HEK293T (cell line): ENCODE measurements at regions not wholly inside any gene's neighbourhood (a gene's known extent, or its start where the extent isn't known, plus 50 kb on each side); places are given as distances from the start of the nearest gene placed in this dataset.

ENCODE experiments used
- CTCF ChIA-PET: fragments of 350-600 bp; formaldehyde crosslinking; extraction: SDS; loops from one replicate; lab custom pipeline; 2021; ENCODE audit warnings: antibody characterized with exemption, inconsistent platforms; lab: Yijun Ruan, JAX
- POLR2A ChIA-PET: fragments of 350-600 bp; formaldehyde crosslinking; extraction: SDS; loops from one replicate; lab custom pipeline; 2020; ENCODE audit warnings: antibody characterized with exemption, inconsistent platforms; lab: Yijun Ruan, JAX
- DNase-seq: peaks from one replicate; pipeline ENCODE4 v3.0.0; 2012; ENCODE audit warnings: mixed read lengths; ENCODE audit errors: extremely low spot score
- ARNT ChIP-seq: fragments of 450-650 bp; IDR thresholded peaks from 2 replicates; pipeline ENCODE4 v1.6.1; 2017; ENCODE audit warnings: mild to moderate bottlenecking
- BHLHE40 ChIP-seq: fragments of 450-650 bp; IDR thresholded peaks from 2 replicates; pipeline ENCODE4 v1.6.1; 2016; ENCODE audit warnings: mild to moderate bottlenecking, moderate library complexity, borderline replicate concordance
- CTBP1 ChIP-seq: fragments of 450-650 bp; IDR thresholded peaks from 2 replicates; pipeline ENCODE4 v1.6.1; 2016; ENCODE audit warnings: borderline replicate concordance
- ELF4 ChIP-seq: fragments of 450-650 bp; IDR thresholded peaks from 2 replicates; pipeline ENCODE4 v1.6.1; 2017; ENCODE audit warnings: antibody characterized with exemption
- FOXA1 ChIP-seq: fragments of 450-650 bp; IDR thresholded peaks from 2 replicates; pipeline ENCODE4 v1.6.1; 2016; ENCODE audit warnings: mild to moderate bottlenecking
- FOXK2 ChIP-seq: fragments of 450-650 bp; IDR thresholded peaks from 2 replicates; pipeline ENCODE4 v1.6.1; 2016; ENCODE audit warnings: mild to moderate bottlenecking
- FOXM1 ChIP-seq: fragments of 450-650 bp; IDR thresholded peaks from 2 replicates; pipeline ENCODE4 v1.6.1; 2017; ENCODE audit warnings: mild to moderate bottlenecking, borderline replicate concordance
- HDGF ChIP-seq: fragments of 450-650 bp; IDR thresholded peaks from 2 replicates; pipeline ENCODE4 v1.6.1; 2017; ENCODE audit warnings: antibody characterized with exemption, borderline replicate concordance
- L3MBTL2 ChIP-seq: fragments of 450-650 bp; conservative IDR thresholded peaks from 2 replicates; pipeline ENCODE4 v1.6.1; 2016; ENCODE audit warnings: mild to moderate bottlenecking
- LEF1 ChIP-seq: fragments of 450-650 bp; IDR thresholded peaks from 2 replicates; pipeline ENCODE4 v1.6.1; 2017; ENCODE audit warnings: mild to moderate bottlenecking, borderline replicate concordance
- NFRKB ChIP-seq: fragments of 450-650 bp; IDR thresholded peaks from 2 replicates; pipeline ENCODE4 v1.6.1; 2016; ENCODE audit warnings: mild to moderate bottlenecking, moderate library complexity
- SP1 ChIP-seq: fragments of 450-650 bp; IDR thresholded peaks from 2 replicates; pipeline ENCODE4 v1.6.1; 2017
- SUZ12 ChIP-seq: fragments of 450-650 bp; IDR thresholded peaks from 2 replicates; pipeline ENCODE4 v1.6.1; 2016; ENCODE audit warnings: mild to moderate bottlenecking
- TARDBP ChIP-seq: fragments of 450-650 bp; IDR thresholded peaks from 2 replicates; pipeline ENCODE4 v1.6.1; 2016
- ZNF384 ChIP-seq: fragments of 450-650 bp; IDR thresholded peaks from 2 replicates; pipeline ENCODE4 v1.6.1; 2016
- TF ChIP-seq, protein P1 (sequence below): fragments of 450-650 bp; IDR thresholded peaks from 2 replicates; pipeline ENCODE4 v1.6.1; 2016

GRCh38 chr4:170425040-170425439, 335.3 kb upstream of the AADAT start:
- ChIA-PET CTCF (no interaction called here), POLR2A (no interaction called here)
- TF ChIP-seq CTBP1 (no peak), L3MBTL2 (no peak), HDGF (no peak), SUZ12 (no peak), FOXM1 (no peak), NFRKB (no peak), TARDBP (no peak), LEF1 (no peak), ZNF384 (no peak)
- TF ChIP-seq, protein P1, sequence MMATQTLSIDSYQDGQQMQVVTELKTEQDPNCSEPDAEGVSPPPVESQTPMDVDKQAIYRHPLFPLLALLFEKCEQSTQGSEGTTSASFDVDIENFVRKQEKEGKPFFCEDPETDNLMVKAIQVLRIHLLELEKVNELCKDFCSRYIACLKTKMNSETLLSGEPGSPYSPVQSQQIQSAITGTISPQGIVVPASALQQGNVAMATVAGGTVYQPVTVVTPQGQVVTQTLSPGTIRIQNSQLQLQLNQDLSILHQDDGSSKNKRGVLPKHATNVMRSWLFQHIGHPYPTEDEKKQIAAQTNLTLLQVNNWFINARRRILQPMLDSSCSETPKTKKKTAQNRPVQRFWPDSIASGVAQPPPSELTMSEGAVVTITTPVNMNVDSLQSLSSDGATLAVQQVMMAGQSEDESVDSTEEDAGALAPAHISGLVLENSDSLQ = no peak
- DNase-seq = no peak

GRCh38 chr4:170423137-170423536, 333.4 kb upstream of the AADAT start:
- ChIA-PET POLR2A (no interaction called here), CTCF (no interaction called here)
- no peak for DNase-seq
- no peak for TF ChIP-seq SP1
- no peak for TF ChIP-seq ARNT

DNA sequence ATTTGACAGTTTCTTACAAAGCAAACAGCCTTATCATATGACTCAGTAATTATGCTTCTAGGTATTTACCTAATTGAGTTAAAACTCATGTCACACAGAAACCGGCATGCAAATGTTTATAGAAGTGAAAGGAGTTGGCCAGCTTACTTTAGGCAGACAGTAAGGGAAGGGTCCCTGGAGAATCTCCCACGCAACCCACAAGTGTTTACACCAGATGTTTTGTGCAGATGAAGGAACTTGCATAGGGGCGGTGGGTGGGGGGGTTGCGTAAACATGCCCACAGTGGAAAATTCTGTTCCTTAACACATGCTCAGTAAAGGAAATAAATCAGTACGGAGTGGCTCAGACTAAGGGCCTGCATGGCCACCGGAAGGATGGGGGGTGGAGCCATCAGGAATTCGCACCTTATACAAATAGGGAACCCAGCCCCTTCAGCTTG, 330.5 kb upstream of the AADAT start:
- TF ChIP-seq ZNF384 (no peak), FOXA1 (no peak), LEF1 (no peak), SUZ12 (no peak), BHLHE40 (no peak), FOXK2 (no peak), FOXM1 (no peak), HDGF (no peak), CTBP1 (no peak), L3MBTL2 (no peak), ARNT (no peak)
- TF ChIP-seq, protein P1 = no peak
- ChIA-PET CTCF (no interaction called here), POLR2A (no interaction called here)
- DNase-seq = no peak

DNA sequence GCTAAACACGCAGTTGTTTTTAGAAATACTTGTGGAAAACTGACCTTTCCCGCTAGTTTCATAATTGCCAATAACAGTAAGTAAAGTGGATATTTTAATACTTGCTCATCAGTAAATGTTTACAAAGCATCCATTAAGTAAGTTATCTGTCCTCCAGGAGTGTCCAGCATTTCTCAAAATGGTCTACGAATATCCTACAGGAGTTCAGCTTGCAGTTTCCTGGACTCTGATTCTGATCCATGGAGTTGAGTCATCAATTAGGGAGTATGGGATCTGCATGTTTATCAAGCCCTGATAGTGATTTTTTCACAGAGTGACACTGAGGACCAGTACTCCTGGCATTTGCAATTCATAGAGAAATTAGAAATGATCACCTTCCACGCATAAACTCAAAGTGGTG, 325.2 kb upstream of the AADAT start:
- POLR2A ChIA-PET = no interaction called here
- TF ChIP-seq BHLHE40 (no peak), ELF4 (no peak), LEF1 (no peak)
- DNase-seq = no peak
- CTCF ChIA-PET = no interaction called here

DNA sequence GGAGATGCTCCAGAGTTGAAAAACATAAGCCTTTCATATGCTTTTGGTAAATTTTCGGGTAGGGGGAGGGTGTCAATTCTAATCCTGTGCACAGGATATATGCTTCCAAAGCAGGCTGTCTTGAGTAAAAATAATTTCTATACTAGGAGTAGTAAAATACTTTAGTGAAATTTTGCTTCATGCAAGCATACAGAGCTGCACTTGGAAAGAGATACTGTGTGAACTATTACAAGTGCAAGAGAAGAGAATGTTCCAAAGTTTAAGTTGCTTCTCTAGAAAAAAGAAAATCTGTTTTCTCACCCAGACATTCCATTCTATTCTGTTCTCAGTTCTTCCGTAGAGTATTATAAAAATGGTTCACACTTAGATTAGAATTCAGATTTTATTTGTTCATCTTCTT, 324.6 kb upstream of the AADAT start:
- DNase-seq = no peak
- TF ChIP-seq ARNT = no peak
- no peak for TF ChIP-seq SUZ12
- no peak for TF ChIP-seq FOXK2
- TF ChIP-seq FOXM1 = no peak
- no peak for TF ChIP-seq HDGF
- no peak for TF ChIP-seq LEF1
- TF ChIP-seq CTBP1 = no peak
- TF ChIP-seq BHLHE40 = no peak
- TF ChIP-seq SP1 = no peak
- TF ChIP-seq ZNF384 = no peak
- no peak for TF ChIP-seq TARDBP
- no peak for TF ChIP-seq ELF4
- TF ChIP-seq L3MBTL2 = no peak
- TF ChIP-seq NFRKB = no peak
- TF ChIP-seq FOXA1 = no peak
- TF ChIP-seq, protein P1 = no peak
- CTCF ChIA-PET = no interaction called here
- POLR2A ChIA-PET = no interaction called here

DNA sequence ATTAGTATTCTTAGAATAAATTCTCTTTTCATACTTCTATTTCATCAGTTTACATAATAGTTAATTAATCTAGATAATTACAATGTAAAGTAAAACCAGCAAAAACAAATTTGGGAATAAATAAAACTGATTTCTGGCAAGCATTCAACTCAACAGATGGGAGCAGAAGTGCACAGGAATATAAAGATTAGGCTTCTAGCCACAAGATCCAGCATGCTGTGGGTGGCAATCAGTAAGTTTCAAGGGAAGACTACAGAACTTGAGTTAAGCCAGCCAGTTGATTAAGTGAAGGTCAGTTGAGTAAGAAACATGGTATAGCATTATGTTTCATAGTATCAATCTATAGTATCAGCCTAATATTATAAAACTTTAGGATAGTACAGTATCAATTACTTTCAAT, 324.2 kb upstream of the AADAT start:
- POLR2A ChIA-PET = no interaction called here
- TF ChIP-seq, protein P1 = no peak
- TF ChIP-seq SP1 = no peak
- TF ChIP-seq TARDBP = no peak
- TF ChIP-seq BHLHE40 = no peak
- no peak for TF ChIP-seq ZNF384
- no peak for TF ChIP-seq LEF1
- no peak for TF ChIP-seq SUZ12
- TF ChIP-seq L3MBTL2 = no peak
- no peak for TF ChIP-seq FOXM1
- no peak for TF ChIP-seq FOXA1
- no peak for TF ChIP-seq NFRKB
- no peak for TF ChIP-seq HDGF
- TF ChIP-seq ARNT = no peak
- no peak for TF ChIP-seq ELF4
- no peak for TF ChIP-seq FOXK2
- no peak for TF ChIP-seq CTBP1
- CTCF ChIA-PET = no interaction called here
- no peak for DNase-seq
